Ovary (tissue), 3 donors: ENCODE measurements at regions not wholly inside any gene's neighbourhood (a gene's known extent, or its start where the extent isn't known, plus 50 kb on each side); places are given as distances from the start of the nearest gene placed in this dataset.

Experiments
- EP300 ChIP-seq: sonication (generic); formaldehyde crosslinking; IDR thresholded peaks from one replicate; pipeline ENCODE4 v1.6.1; 2017; ENCODE audit warnings: antibody characterized with exemption
- TF ChIP-seq, protein P1 (sequence below), 3 donors: fragments of 450-650 bp in 2 of 3; fragments of 200-600 bp in 1 of 3; IDR thresholded peaks; one replicate each; pipeline versions ENCODE4 v1.5.1 to v1.8.0; 2016 to 2022; ENCODE audit warnings: antibody characterized with exemption in 3 of 3, mild to moderate bottlenecking in 1 of 3
- donor health status: DM: no; HTN: no; CAD: no.

GRCh38 chr17:13922885-13923284, 146.4 kb upstream of the COX10 start:
- TF ChIP-seq EP300 = no peak
- TF ChIP-seq, protein P1, sequence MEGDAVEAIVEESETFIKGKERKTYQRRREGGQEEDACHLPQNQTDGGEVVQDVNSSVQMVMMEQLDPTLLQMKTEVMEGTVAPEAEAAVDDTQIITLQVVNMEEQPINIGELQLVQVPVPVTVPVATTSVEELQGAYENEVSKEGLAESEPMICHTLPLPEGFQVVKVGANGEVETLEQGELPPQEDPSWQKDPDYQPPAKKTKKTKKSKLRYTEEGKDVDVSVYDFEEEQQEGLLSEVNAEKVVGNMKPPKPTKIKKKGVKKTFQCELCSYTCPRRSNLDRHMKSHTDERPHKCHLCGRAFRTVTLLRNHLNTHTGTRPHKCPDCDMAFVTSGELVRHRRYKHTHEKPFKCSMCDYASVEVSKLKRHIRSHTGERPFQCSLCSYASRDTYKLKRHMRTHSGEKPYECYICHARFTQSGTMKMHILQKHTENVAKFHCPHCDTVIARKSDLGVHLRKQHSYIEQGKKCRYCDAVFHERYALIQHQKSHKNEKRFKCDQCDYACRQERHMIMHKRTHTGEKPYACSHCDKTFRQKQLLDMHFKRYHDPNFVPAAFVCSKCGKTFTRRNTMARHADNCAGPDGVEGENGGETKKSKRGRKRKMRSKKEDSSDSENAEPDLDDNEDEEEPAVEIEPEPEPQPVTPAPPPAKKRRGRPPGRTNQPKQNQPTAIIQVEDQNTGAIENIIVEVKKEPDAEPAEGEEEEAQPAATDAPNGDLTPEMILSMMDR (IDR thresholded peaks at IDR 0.05) = no peak
